Adrenal gland (tissue), 5 donors: ENCODE measurements at regions not wholly inside any gene's neighbourhood (a gene's known extent, or its start where the extent isn't known, plus 50 kb on each side); places are given as distances from the start of the nearest gene placed in this dataset.

Experiments used
- POLR2A ChIP-seq, 2 donors: fragments of 450-650 bp; IDR thresholded peaks; one replicate each; pipeline ENCODE4 v1.6.1; 2017; ENCODE audit warnings: antibody characterized with exemption in 2 of 2, mild to moderate bottlenecking in 2 of 2, moderate library complexity in 1 of 2
- TF ChIP-seq, protein P1 (sequence below), 6 experiments: fragments of 450-650 bp in 4 of 6; fragments of 200-600 bp in 2 of 6; sonication (generic) in 1 of 6; IDR thresholded peaks; 1 replicate in 5 of 6; 2 replicates in 1 of 6; pipeline versions ENCODE4 v1.5.1 to v1.8.0; 2016 to 2021; ENCODE audit warnings: antibody characterized with exemption in 6 of 6, mild to moderate bottlenecking in 2 of 6, moderate library complexity in 1 of 6
- donor health status: DM: no; HTN: no; CAD: no.

DNA sequence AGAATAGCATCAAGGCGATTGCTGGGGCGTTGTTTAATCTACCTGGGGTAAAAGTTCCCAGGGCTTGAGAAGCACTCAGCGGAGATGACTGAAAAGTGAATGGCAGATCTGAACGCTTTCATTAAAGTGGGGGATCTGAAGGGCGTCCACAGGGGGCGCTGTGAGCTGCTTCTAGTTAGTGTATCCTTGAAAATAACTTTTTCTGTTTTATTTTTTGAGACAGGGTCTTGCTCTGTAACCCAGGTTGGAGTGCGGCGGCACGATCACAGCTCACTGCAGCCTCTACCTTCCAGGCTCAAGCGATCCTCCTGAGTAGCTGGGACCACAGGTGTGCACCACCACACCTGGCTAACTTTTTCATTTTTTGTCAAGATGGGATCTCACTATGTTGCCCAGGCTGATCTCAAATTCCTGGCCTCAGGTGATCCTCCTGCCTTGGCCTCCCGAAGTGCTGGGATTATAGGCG, 360.4 kb downstream of the SEC14L1 start:
- TF ChIP-seq, protein P1, sequence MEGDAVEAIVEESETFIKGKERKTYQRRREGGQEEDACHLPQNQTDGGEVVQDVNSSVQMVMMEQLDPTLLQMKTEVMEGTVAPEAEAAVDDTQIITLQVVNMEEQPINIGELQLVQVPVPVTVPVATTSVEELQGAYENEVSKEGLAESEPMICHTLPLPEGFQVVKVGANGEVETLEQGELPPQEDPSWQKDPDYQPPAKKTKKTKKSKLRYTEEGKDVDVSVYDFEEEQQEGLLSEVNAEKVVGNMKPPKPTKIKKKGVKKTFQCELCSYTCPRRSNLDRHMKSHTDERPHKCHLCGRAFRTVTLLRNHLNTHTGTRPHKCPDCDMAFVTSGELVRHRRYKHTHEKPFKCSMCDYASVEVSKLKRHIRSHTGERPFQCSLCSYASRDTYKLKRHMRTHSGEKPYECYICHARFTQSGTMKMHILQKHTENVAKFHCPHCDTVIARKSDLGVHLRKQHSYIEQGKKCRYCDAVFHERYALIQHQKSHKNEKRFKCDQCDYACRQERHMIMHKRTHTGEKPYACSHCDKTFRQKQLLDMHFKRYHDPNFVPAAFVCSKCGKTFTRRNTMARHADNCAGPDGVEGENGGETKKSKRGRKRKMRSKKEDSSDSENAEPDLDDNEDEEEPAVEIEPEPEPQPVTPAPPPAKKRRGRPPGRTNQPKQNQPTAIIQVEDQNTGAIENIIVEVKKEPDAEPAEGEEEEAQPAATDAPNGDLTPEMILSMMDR (IDR thresholded peaks at IDR 0.05) = peak in 4 of 6 experiments; percentile 6 to 36 (median 22)
- TF ChIP-seq POLR2A (IDR thresholded peaks at IDR 0.05) = no peak
